ENCODE measurements at regions not wholly inside any gene's neighbourhood (a gene's known extent, or its start where the extent isn't known, plus 50 kb on each side); places are given as distances from the start of the nearest gene placed in this dataset.

DNA sequence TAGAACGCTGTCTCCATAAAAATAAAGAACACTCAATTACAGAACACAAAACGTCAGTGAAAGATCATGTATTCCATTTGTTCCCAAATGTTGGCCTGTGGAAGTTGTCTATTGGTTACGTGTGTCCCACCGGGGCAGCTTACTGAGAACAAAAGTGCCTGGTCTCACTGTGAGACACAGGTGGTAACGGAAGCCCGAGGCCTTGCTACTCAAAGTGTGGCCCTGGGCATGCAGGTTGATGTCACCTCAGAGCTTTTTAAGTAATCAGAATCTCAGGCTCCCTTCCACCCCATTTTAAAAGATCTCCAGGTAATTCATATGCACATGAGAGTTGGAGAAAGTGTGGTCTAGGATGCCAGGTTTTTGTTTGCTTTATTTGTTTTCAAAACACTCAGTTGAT lies 422.5 kb upstream of the OPRM1 start:
- TF ChIP-seq, protein P1, sequence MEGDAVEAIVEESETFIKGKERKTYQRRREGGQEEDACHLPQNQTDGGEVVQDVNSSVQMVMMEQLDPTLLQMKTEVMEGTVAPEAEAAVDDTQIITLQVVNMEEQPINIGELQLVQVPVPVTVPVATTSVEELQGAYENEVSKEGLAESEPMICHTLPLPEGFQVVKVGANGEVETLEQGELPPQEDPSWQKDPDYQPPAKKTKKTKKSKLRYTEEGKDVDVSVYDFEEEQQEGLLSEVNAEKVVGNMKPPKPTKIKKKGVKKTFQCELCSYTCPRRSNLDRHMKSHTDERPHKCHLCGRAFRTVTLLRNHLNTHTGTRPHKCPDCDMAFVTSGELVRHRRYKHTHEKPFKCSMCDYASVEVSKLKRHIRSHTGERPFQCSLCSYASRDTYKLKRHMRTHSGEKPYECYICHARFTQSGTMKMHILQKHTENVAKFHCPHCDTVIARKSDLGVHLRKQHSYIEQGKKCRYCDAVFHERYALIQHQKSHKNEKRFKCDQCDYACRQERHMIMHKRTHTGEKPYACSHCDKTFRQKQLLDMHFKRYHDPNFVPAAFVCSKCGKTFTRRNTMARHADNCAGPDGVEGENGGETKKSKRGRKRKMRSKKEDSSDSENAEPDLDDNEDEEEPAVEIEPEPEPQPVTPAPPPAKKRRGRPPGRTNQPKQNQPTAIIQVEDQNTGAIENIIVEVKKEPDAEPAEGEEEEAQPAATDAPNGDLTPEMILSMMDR (IDR thresholded peaks at IDR 0.05), result no peak
- TF ChIP-seq EP300 (IDR thresholded peaks at IDR 0.05), result no peak
- no peak for TF ChIP-seq POLR2A (IDR thresholded peaks at IDR 0.05)
- no peak for TF ChIP-seq POLR2AphosphoS5 (IDR thresholded peaks at IDR 0.05)
